ENCODE measurements at regions not wholly inside any gene's neighbourhood (a gene's known extent, or its start where the extent isn't known, plus 50 kb on each side); places are given as distances from the start of the nearest gene placed in this dataset.

DNA sequence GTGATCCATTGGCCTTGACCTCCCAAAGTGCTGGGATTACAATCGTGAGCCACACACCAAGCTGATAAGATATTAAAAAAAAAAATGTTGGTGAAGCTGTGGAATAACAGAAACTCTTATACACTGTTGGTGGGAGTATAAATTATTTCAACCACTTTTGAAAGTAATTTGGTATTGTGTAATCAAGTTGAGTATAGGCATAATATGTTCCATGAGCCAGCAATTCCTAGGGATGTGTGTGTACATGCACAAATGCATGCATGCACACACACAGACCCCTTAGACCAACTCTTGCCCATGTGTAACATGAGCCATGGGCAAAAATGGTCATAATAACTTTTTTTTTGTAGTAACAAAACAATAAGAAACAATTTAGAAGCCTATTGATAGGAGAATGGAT lies 130.2 kb upstream of the ANKRD28 start:
- 100% methylated on average over 1 of the region's 1 CpG for WGBS (ENCODE audit: insufficient coverage)
- no peak overlapping the region for H3K27ac Mint-ChIP-seq
- H3K9me3 Mint-ChIP-seq, result no peaks in the 10 kb centered on the region
- no peaks in the 10 kb centered on the region for H3K36me3 Mint-ChIP-seq
- no peak for TF ChIP-seq CTCF (IDR thresholded peaks at IDR 0.05)
- H3K36me3 ChIP-seq (ENCODE audit: control insufficient read depth, insufficient read depth, low read length), result no peaks in the 10 kb centered on the region
- H3K4me1 Mint-ChIP-seq, result peaks cover 0 to 4% of the 10 kb centered on the region in 2 donors
- H3K27me3 ChIP-seq (ENCODE audit: control insufficient read depth, insufficient read depth, low read length), result peaks cover 3% of the 10 kb centered on the region
- no peak for DNase-seq
- peaks cover 0 to 4% of the 10 kb centered on the region in 2 donors for H3K27me3 Mint-ChIP-seq (ENCODE audit: low read depth in 2 of 2)
- H3K4me3 ChIP-seq (ENCODE audit: low read length), result no peak overlapping the region
- intact Hi-C loops (cut with micrococcal nuclease), result no loop called here
- H3K4me3 Mint-ChIP-seq, result no peak overlapping the region
- H3K27ac ChIP-seq (ENCODE audit: low read length), result no peak overlapping the region
- H3K4me1 ChIP-seq (ENCODE audit: control insufficient read depth, insufficient read depth, low read length), result no peaks in the 10 kb centered on the region
- ATAC-seq, result no peak
- no peaks in the 10 kb centered on the region for H3K9me3 ChIP-seq (ENCODE audit: control insufficient read depth, insufficient read depth, low read length)

DNA sequence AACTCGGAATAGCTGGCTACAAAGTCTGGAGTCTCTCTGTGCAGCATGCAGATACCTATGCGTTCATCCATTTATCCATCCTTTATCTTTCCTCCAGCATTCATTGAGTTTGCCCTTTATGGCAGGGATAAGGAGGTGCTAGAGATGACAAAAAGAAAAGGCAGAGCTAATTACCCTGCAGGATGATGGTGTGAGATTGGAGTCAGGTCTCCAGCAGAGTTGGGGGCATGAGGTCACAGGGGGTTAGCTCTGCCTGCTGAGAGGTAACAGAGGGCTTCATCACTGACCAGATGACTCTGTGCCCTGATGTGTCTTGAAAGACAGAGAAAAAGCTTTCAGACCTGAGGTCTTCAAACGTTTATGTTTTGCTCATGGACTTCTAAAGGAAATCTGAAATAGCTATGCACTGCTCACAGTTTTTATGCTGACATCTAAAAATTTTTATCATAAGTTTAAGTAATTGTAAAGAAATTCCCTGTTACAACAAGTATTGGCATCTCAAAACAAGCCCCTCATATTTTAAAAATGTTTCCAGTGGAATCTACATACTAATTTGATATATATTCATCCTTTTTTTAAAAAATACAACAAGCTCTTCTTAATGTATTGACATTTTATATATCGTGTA lies 132.3 kb upstream of the ANKRD28 start:
- no peak for TF ChIP-seq CTCF (IDR thresholded peaks at IDR 0.05)
- Histone ChIP-seq H3K4me1 (ENCODE audit: control insufficient read depth, insufficient read depth, low read length) (no peaks in the 10 kb centered on the region), H3K9me3 (ENCODE audit: control insufficient read depth, insufficient read depth, low read length) (no peaks in the 10 kb centered on the region), H3K4me3 (ENCODE audit: low read length) (no peak overlapping the region), H3K36me3 (ENCODE audit: control insufficient read depth, insufficient read depth, low read length) (no peaks in the 10 kb centered on the region), H3K27ac (ENCODE audit: low read length) (no peak overlapping the region), H3K27me3 (ENCODE audit: control insufficient read depth, insufficient read depth, low read length) (peaks cover 3% of the 10 kb centered on the region)
- H3K27me3 Mint-ChIP-seq (ENCODE audit: low read depth in 2 of 2), result peaks cover 0 to 2% of the 10 kb centered on the region in 2 donors
- no peaks in the 10 kb centered on the region for H3K9me3 Mint-ChIP-seq
- no peak overlapping the region for H3K4me3 Mint-ChIP-seq
- intact Hi-C loops (cut with micrococcal nuclease), result no loop called here
- no peak overlapping the region for H3K27ac Mint-ChIP-seq
- ATAC-seq (no peak), DNase-seq (no peak)
- H3K36me3 Mint-ChIP-seq, result no peaks in the 10 kb centered on the region
- H3K4me1 Mint-ChIP-seq, result peaks cover 0 to 6% of the 10 kb centered on the region in 2 donors
- 45% methylated on average over 2 of the region's 4 CpGs for WGBS (ENCODE audit: insufficient coverage)

DNA sequence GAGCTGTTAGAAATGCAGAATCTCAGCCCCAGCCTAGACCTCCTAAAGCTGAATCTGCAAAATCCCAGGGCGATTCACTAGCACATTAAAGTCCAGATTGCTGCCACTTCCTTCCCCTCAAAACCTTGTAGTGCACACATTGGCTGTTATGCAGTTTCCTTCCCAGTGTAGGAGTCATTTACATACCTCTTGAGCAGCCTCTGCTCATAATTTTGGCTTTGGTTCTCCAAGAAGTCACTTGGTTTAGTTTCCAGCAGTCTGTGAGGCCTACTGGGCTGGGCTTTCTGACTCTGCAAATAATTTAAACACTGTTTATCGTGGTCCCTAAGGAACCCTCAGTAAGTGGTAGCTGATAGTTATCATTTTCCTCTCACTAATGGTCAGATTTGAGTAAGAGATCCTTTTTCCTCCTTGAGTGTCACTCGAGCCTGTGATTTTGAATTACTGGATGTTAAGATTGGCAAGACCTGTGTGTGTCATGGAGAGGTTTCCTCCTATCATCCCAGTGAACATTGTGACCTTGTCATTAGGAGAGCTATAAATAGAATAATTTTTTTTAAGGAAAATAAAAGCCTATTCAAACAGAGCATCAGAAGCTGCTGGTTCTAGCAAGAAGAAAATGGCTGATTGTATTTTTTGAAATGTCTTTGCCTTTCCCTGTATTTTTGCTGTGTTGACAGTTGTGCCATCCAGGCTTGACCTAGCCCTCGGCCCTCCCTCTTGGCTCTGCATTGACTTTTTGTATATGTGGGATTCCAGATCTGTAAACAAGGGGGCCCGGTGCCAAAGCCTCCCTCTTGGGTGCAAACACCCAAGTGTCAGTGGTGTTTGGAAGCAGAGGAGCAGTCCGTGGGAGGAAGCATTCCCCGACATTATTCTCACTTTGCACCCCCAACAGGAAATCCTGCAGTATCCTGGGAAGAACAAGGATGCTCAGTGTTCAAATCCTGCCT lies 134.8 kb upstream of the ANKRD28 start:
- Mint-ChIP-seq H3K27ac (no peak overlapping the region), H3K27me3 (ENCODE audit: low read depth in 2 of 2) (no peaks in the 10 kb centered on the region), H3K9me3 (no peaks in the 10 kb centered on the region)

More for the DNA sequence above, 134.8 kb upstream of the ANKRD28 start:
- 49% methylated on average over 6 of the region's 7 CpGs for WGBS (ENCODE audit: insufficient coverage)
- H3K36me3 Mint-ChIP-seq, result no peaks in the 10 kb centered on the region
- no peak for TF ChIP-seq CTCF (IDR thresholded peaks at IDR 0.05)
- ATAC-seq, result no peak
- H3K4me3 Mint-ChIP-seq, result no peak overlapping the region
- H3K9me3 ChIP-seq (ENCODE audit: control insufficient read depth, insufficient read depth, low read length), result no peaks in the 10 kb centered on the region
- no peak overlapping the region for H3K4me3 ChIP-seq (ENCODE audit: low read length)
- H3K27ac ChIP-seq (ENCODE audit: low read length), result no peak overlapping the region
- no peak for DNase-seq
- no peaks in the 10 kb centered on the region for H3K4me1 ChIP-seq (ENCODE audit: control insufficient read depth, insufficient read depth, low read length)
- H3K4me1 Mint-ChIP-seq, result peaks cover 0 to 6% of the 10 kb centered on the region in 2 donors
- no peaks in the 10 kb centered on the region for H3K36me3 ChIP-seq (ENCODE audit: control insufficient read depth, insufficient read depth, low read length)
- intact Hi-C loops (cut with micrococcal nuclease), result no loop called here
- H3K27me3 ChIP-seq (ENCODE audit: control insufficient read depth, insufficient read depth, low read length), result no peaks in the 10 kb centered on the region
